ENCODE measurements at regions not wholly inside any gene's neighbourhood (a gene's known extent, or its start where the extent isn't known, plus 50 kb on each side); places are given as distances from the start of the nearest gene placed in this dataset.

DNA sequence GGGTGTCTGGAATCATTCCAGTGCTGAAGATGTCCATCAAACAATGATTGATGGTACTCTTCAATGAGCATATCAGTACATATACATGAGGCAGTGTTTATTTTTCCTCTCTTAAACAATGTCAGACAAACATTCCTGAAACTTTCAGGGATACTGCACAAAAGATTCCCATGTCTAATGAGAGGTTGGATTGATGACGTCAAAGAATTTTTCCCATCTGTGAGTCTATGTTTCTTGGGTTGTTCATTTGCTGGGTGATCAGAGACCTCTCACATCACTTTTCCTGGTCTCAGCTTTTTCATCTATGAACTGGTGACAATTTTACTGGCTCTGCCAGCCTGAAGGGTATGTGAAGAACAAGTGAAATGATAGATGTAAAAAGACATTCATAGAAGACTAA lies 325.5 kb downstream of the EN1 start:
- TF ChIP-seq, protein P1, sequence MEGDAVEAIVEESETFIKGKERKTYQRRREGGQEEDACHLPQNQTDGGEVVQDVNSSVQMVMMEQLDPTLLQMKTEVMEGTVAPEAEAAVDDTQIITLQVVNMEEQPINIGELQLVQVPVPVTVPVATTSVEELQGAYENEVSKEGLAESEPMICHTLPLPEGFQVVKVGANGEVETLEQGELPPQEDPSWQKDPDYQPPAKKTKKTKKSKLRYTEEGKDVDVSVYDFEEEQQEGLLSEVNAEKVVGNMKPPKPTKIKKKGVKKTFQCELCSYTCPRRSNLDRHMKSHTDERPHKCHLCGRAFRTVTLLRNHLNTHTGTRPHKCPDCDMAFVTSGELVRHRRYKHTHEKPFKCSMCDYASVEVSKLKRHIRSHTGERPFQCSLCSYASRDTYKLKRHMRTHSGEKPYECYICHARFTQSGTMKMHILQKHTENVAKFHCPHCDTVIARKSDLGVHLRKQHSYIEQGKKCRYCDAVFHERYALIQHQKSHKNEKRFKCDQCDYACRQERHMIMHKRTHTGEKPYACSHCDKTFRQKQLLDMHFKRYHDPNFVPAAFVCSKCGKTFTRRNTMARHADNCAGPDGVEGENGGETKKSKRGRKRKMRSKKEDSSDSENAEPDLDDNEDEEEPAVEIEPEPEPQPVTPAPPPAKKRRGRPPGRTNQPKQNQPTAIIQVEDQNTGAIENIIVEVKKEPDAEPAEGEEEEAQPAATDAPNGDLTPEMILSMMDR (IDR thresholded peaks at IDR 0.05), result no peak
- no peak for TF ChIP-seq POLR2A (IDR thresholded peaks at IDR 0.05)

All from thyroid gland (tissue), 4 donors.